Vagina (tissue), 2 donors: ENCODE measurements at regions not wholly inside any gene's neighbourhood (a gene's known extent, or its start where the extent isn't known, plus 50 kb on each side); places are given as distances from the start of the nearest gene placed in this dataset.

ENCODE experiments used
- POLR2A ChIP-seq, 2 donors: fragments of 450-650 bp; IDR thresholded peaks; one replicate each; pipeline ENCODE4 v1.6.1; 2017; ENCODE audit warnings: antibody characterized with exemption in 2 of 2, mild to moderate bottlenecking in 2 of 2, moderate library complexity in 2 of 2
- TF ChIP-seq, protein P1 (sequence below), 3 experiments: fragments of 450-650 bp in 2 of 3; fragments of 200-600 bp in 1 of 3; sonication (generic) in 1 of 3; IDR thresholded peaks; one replicate each; pipeline ENCODE4 v1.5.1; 2017 to 2019; ENCODE audit warnings: antibody characterized with exemption in 3 of 3, mild to moderate bottlenecking in 2 of 3, moderate library complexity in 2 of 3

DNA sequence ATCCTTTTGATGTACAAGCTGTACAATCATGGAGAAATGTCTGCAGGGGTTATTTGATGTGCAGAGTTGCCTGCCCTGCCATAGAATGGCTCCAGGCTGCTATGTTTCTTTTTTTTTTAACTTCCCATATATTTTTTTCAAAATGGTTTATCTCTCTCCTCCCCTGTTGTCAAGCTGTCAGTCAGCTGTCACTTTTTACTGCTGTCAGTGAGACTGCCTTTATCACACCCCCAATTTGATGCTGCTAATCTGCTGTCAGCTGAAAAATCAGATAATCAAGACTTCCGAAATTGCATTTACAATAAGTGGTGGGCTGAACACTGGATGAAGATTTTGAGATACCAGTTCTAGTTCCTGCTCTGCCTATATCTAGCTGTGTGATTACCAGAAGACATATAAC is 382.6 kb downstream of the ZEB2 start:
- TF ChIP-seq, protein P1, sequence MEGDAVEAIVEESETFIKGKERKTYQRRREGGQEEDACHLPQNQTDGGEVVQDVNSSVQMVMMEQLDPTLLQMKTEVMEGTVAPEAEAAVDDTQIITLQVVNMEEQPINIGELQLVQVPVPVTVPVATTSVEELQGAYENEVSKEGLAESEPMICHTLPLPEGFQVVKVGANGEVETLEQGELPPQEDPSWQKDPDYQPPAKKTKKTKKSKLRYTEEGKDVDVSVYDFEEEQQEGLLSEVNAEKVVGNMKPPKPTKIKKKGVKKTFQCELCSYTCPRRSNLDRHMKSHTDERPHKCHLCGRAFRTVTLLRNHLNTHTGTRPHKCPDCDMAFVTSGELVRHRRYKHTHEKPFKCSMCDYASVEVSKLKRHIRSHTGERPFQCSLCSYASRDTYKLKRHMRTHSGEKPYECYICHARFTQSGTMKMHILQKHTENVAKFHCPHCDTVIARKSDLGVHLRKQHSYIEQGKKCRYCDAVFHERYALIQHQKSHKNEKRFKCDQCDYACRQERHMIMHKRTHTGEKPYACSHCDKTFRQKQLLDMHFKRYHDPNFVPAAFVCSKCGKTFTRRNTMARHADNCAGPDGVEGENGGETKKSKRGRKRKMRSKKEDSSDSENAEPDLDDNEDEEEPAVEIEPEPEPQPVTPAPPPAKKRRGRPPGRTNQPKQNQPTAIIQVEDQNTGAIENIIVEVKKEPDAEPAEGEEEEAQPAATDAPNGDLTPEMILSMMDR (IDR thresholded peaks at IDR 0.05): no peak
- no peak for TF ChIP-seq POLR2A (IDR thresholded peaks at IDR 0.05)
